H1 (cell line): ENCODE measurements at regions not wholly inside any gene's neighbourhood (a gene's known extent, or its start where the extent isn't known, plus 50 kb on each side); places are given as distances from the start of the nearest gene placed in this dataset.

Experiments
- CTCF ChIA-PET: fragments of 300-600 bp; sonication (Branson Sonifier 250); formaldehyde crosslinking; loops from one replicate; lab custom pipeline; 2021; ENCODE audit not compliant: partially characterized antibody; lab: Charles Lee
- POLR2A ChIA-PET: fragments of 300-600 bp; sonication (Branson Sonifier 250); formaldehyde crosslinking; loops from one replicate; lab custom pipeline; 2021; ENCODE audit warnings: inconsistent platforms; ENCODE audit not compliant: partially characterized antibody; lab: Charles Lee
- DNase-seq, 2 experiments: peaks; one replicate each; pipeline versions ENCODE4 v3.0.0 to v3.0.0-alpha.2; 2010 to 2022; ENCODE audit warnings: low spot score in 2 of 2, low read depth in 1 of 2, mixed read lengths in 1 of 2
- FAIRE-seq: peaks from 2 replicates; lab custom pipeline; 2011; peaks lifted over from hg19 to GRCh38; lab: Jason Lieb, UNC
- H2AFZ ChIP-seq: 2 replicates; pipeline ENCODE4 v1.8.1; 2012; ENCODE audit warnings: low read length, inconsistent platforms
- H2AK5ac ChIP-seq: 2 replicates; pipeline ENCODE4 v1.6.1; 2013; ENCODE audit warnings: low read depth, low read length
- H2BK120ac ChIP-seq: replicated peaks from 2 replicates; pipeline ENCODE3; 2013; ENCODE audit warnings: low read depth, low read length, inconsistent platforms
- H2BK12ac ChIP-seq: 2 replicates; pipeline ENCODE4 v1.6.1; 2013; ENCODE audit warnings: low read depth, low read length
- H2BK15ac ChIP-seq: 2 replicates; pipeline ENCODE4 v1.6.1; 2013; ENCODE audit warnings: low read length
- H2BK20ac ChIP-seq: 2 replicates; pipeline ENCODE4 v1.6.1; 2013; ENCODE audit warnings: low read length
- H2BK5ac ChIP-seq: 2 replicates; pipeline ENCODE4 v1.6.1; 2013; ENCODE audit warnings: low read depth, low read length
- H3K14ac ChIP-seq: 2 replicates; pipeline ENCODE4 v1.6.1; 2013; ENCODE audit warnings: inconsistent platforms; ENCODE audit not compliant: insufficient read length
- H3K18ac ChIP-seq: 2 replicates; pipeline ENCODE4 v1.6.1; 2013; ENCODE audit warnings: low read length; ENCODE audit errors: extremely low read depth
- H3K23ac ChIP-seq: 2 replicates; pipeline ENCODE4 v1.6.1; 2013; ENCODE audit warnings: inconsistent platforms; ENCODE audit not compliant: insufficient read length
- H3K23me2 ChIP-seq: 2 replicates; pipeline ENCODE4 v1.6.1; 2013; ENCODE audit warnings: low read depth, low read length
- H3K27ac ChIP-seq: 2 replicates; pipeline ENCODE4 v1.6.1; 2011; ENCODE audit warnings: low read depth, low read length, inconsistent platforms
- H3K27me3 ChIP-seq, 4 experiments: replicated peaks in 1 of 4; 1 replicate in 1 of 4; 2 replicates in 3 of 4; pipeline versions ENCODE4 v1.6.1 to v1.8.1; 2011 to 2013; ENCODE audit warnings: low read length in 3 of 4, mild to moderate bottlenecking in 3 of 4, inconsistent platforms in 2 of 4, mixed read lengths in 2 of 4, moderate library complexity in 1 of 4; ENCODE audit not compliant: control insufficient read depth in 3 of 4, insufficient read depth in 3 of 4; ENCODE audit errors: extremely low read depth in 1 of 4
- H3K36me3 ChIP-seq, 4 experiments: 2 replicates each; pipeline versions ENCODE4 v1.6.1 to v1.8.1; 2011 to 2013; ENCODE audit warnings: mild to moderate bottlenecking in 4 of 4, low read length in 3 of 4, moderate library complexity in 2 of 4, control low read depth in 1 of 4, inconsistent platforms in 1 of 4; ENCODE audit not compliant: insufficient read depth in 4 of 4, control insufficient read depth in 2 of 4
- H3K4ac ChIP-seq: replicated peaks from 2 replicates; pipeline ENCODE3; 2013; ENCODE audit warnings: low read length, low read depth, mixed read lengths, inconsistent platforms; ENCODE audit not compliant: insufficient read length
- H3K4me1 ChIP-seq, 4 experiments: replicated peaks in 1 of 4; 1 replicate in 1 of 4; 2 replicates in 3 of 4; pipeline versions ENCODE4 v1.6.1 to v1.8.1; 2011 to 2013; ENCODE audit warnings: low read length in 3 of 4, inconsistent platforms in 2 of 4, mixed read lengths in 1 of 4; ENCODE audit not compliant: insufficient read depth in 4 of 4, control insufficient read depth in 3 of 4
- H3K4me2 ChIP-seq, 2 experiments: 2 replicates each; pipeline versions ENCODE4 v1.6.1 to v1.8.1; 2011 to 2013; ENCODE audit warnings: low read depth in 2 of 2, low read length in 2 of 2, control low read depth in 1 of 2, inconsistent platforms in 1 of 2, mild to moderate bottlenecking in 1 of 2; ENCODE audit not compliant: insufficient read depth in 1 of 2
- H3K4me3 ChIP-seq, 4 experiments: fragments of 200-600, 300-600 bp in 1 of 4; sonication (generic), shearing (Covaris generic), sonication (Bioruptor Twin) in 1 of 4; 2 replicates each; pipeline versions ENCODE4 v1.5.1 to v1.8.1; 2011 to 2016; ENCODE audit warnings: low read length in 4 of 4, low read depth in 3 of 4, control low read depth in 2 of 4, inconsistent platforms in 2 of 4, mild to moderate bottlenecking in 2 of 4, mixed read lengths in 1 of 4, moderate library complexity in 1 of 4; ENCODE audit not compliant: insufficient read depth in 2 of 4; ENCODE audit errors: extremely low read depth in 1 of 4
- H3K56ac ChIP-seq: replicated peaks from 2 replicates; pipeline ENCODE3; 2013; ENCODE audit warnings: low read depth, mild to moderate bottlenecking, mixed read lengths, low read length, inconsistent platforms; ENCODE audit not compliant: insufficient read length
- H3K79me1 ChIP-seq: 2 replicates; pipeline ENCODE4 v1.6.1; 2013; ENCODE audit warnings: low read depth, low read length, control low read depth
- H3K79me2 ChIP-seq, 2 experiments: 2 replicates each; pipeline versions ENCODE4 v1.6.1 to v1.8.1; 2012 to 2013; ENCODE audit warnings: low read length in 2 of 2, mild to moderate bottlenecking in 2 of 2, inconsistent platforms in 1 of 2; ENCODE audit not compliant: insufficient read depth in 2 of 2, control insufficient read depth in 1 of 2
- H3K9ac ChIP-seq, 4 experiments: replicated peaks in 1 of 4; 1 replicate in 1 of 4; 2 replicates in 3 of 4; pipeline versions ENCODE4 v1.6.1 to v1.8.1; 2011 to 2013; ENCODE audit warnings: low read depth in 3 of 4, low read length in 3 of 4, control low read depth in 2 of 4, mild to moderate bottlenecking in 2 of 4, moderate library complexity in 2 of 4, inconsistent platforms in 1 of 4; ENCODE audit errors: extremely low read depth in 1 of 4
- H3K9me3 ChIP-seq, 2 experiments: 2 replicates each; pipeline versions ENCODE4 v1.6.1 to v1.8.1; 2012 to 2013; ENCODE audit warnings: mild to moderate bottlenecking in 2 of 2, moderate library complexity in 2 of 2, control low read depth in 1 of 2, inconsistent platforms in 1 of 2, low read depth in 1 of 2, low read length in 1 of 2, mixed read lengths in 1 of 2; ENCODE audit not compliant: insufficient read depth in 2 of 2
- H4K20me1 ChIP-seq, 2 experiments: replicated peaks in 1 of 2; 2 replicates each; pipeline versions ENCODE3 to v1.8.1; 2011 to 2013; ENCODE audit warnings: inconsistent platforms in 2 of 2, low read length in 2 of 2, mild to moderate bottlenecking in 1 of 2; ENCODE audit not compliant: insufficient read depth in 2 of 2, control insufficient read depth in 1 of 2
- H4K5ac ChIP-seq: 2 replicates; pipeline ENCODE4 v1.6.1; 2013; ENCODE audit warnings: low read length, low read depth, mixed read lengths, inconsistent platforms; ENCODE audit not compliant: insufficient read length
- H4K8ac ChIP-seq: 2 replicates; pipeline ENCODE4 v1.8.0; 2013; ENCODE audit warnings: mild to moderate bottlenecking, moderate library complexity, low read length, inconsistent platforms; ENCODE audit not compliant: insufficient read depth; ENCODE audit errors: extremely low read depth
- H4K91ac ChIP-seq: replicated peaks from 2 replicates; pipeline ENCODE3; 2013; ENCODE audit warnings: low read length, mixed read lengths, inconsistent platforms; ENCODE audit not compliant: insufficient read length
- ATF3 ChIP-seq: IDR thresholded peaks from 2 replicates; pipeline ENCODE4 v1.6.1; 2011; ENCODE audit warnings: low read depth, mild to moderate bottlenecking, low read length; ENCODE audit not compliant: insufficient read depth
- CTCF ChIP-seq, 3 experiments: IDR thresholded peaks; 1 replicate in 2 of 3; 2 replicates in 1 of 3; pipeline versions ENCODE4 v1.5.1 to v1.6.1; 2011; ENCODE audit warnings: low read length in 3 of 3, mild to moderate bottlenecking in 3 of 3, inconsistent platforms in 2 of 3, low read depth in 1 of 3, moderate library complexity in 1 of 3; ENCODE audit not compliant: insufficient read depth in 1 of 3; ENCODE audit errors: control extremely low read depth in 1 of 3
- SP2 ChIP-seq: IDR thresholded peaks from 2 replicates; pipeline ENCODE4 v1.6.1; 2012; ENCODE audit warnings: mild to moderate bottlenecking, low read length, inconsistent platforms
- USF2 ChIP-seq: IDR thresholded peaks from 2 replicates; pipeline ENCODE4 v1.6.1; 2011; ENCODE audit warnings: low read length, improper control_type of control experiment
- WGBS, 2 experiments: shearing (Covaris generic) in 1 of 2; methylation state at CpG; one replicate each; pipeline versions ENCODE4 v1.1.6 to v1.1.7; 2013 to 2015; ENCODE audit warnings: low lambda C conversion rate in 2 of 2, mixed read lengths in 2 of 2, inconsistent platforms in 1 of 2, low coverage in 1 of 2, missing lambda C conversion rate in 1 of 2; ENCODE audit not compliant: insufficient replicate concordance in 2 of 2, insufficient coverage in 1 of 2, insufficient read length in 1 of 2; ENCODE audit errors: extremely low coverage in 1 of 2, missing lambda C conversion rate in 1 of 2; 5-methylcytosine and 5-hydroxymethylcytosine counted together

- no peak for DNase-seq
- H2BK15ac ChIP-seq: no peak overlapping the region
- no peak overlapping the region for H2BK5ac ChIP-seq
- H2BK20ac ChIP-seq: no peak overlapping the region
- H3K79me1 ChIP-seq: no peaks in the 10 kb centered on the region
- CTCF ChIA-PET: no interaction called here
- no peak overlapping the region for H2AK5ac ChIP-seq
- H3K27ac ChIP-seq: no peak overlapping the region
- no peak overlapping the region for H2BK12ac ChIP-seq
- no peak overlapping the region for H4K5ac ChIP-seq
- no peaks in the 10 kb centered on the region for H4K20me1 ChIP-seq
- H4K91ac ChIP-seq: no peak overlapping the region
- WGBS, 2 experiments: 73% methylated on average over 2 of the region's 2 CpGs; no CpG with 5 or more reads in 1 of the 2 experiments
- H3K4me2 ChIP-seq: no peak overlapping the region
- H2BK120ac ChIP-seq: no peak overlapping the region
- H3K9me3 ChIP-seq: peaks cover 67 to 74% of the 10 kb centered on the region in 2 experiments
- TF ChIP-seq USF2 (no peak), CTCF (IDR thresholded peaks at IDR 0.05; ENCODE audit: control extremely low read depth in 1 of 3, insufficient read depth in 1 of 3, low read depth in 1 of 3, low read length in 3 of 3) (no peak), SP2 (no peak), ATF3 (no peak)
- TF ChIP-seq, all 59 proteins: peak for 0
- no peaks in the 10 kb centered on the region for H3K23me2 ChIP-seq
- no peak overlapping the region for H3K56ac ChIP-seq
- no peak overlapping the region for H3K4me3 ChIP-seq
- H3K14ac ChIP-seq: no peak overlapping the region
- no peak overlapping the region for H3K18ac ChIP-seq
- no peaks in the 10 kb centered on the region for H3K4me1 ChIP-seq
- H3K36me3 ChIP-seq: no peaks in the 10 kb centered on the region
- no peak overlapping the region for H3K9ac ChIP-seq
- POLR2A ChIA-PET: no interaction called here
- no peak overlapping the region for H3K4ac ChIP-seq
- no peaks in the 10 kb centered on the region for H3K79me2 ChIP-seq
- no peak overlapping the region for H2AFZ ChIP-seq
- no peak overlapping the region for H4K8ac ChIP-seq
- no peak overlapping the region for H3K23ac ChIP-seq
- FAIRE-seq: no peak
- H3K27me3 ChIP-seq: no peaks in the 10 kb centered on the region
Observed at GRCh38 chr9:1637401-1637800, 377.7 kb upstream of the SMARCA2 start.
